CD14-positive monocyte (primary cell): ENCODE measurements at regions not wholly inside any gene's neighbourhood (a gene's known extent, or its start where the extent isn't known, plus 50 kb on each side); places are given as distances from the start of the nearest gene placed in this dataset.

Experiments used
- DNase-seq, 3 donors: peaks; one replicate each; pipeline ENCODE4 v3.0.0-alpha.2; 2011 to 2022
- H2AFZ ChIP-seq: 2 replicates; pipeline ENCODE4 v1.6.0; 2012; ENCODE audit warnings: mild to moderate bottlenecking, low read depth, low read length, inconsistent platforms; ENCODE audit not compliant: insufficient read depth, poor library complexity, severe bottlenecking
- H3K27ac ChIP-seq, 2 donors: 1 replicate in 1 of 2; 2 replicates in 1 of 2; pipeline ENCODE4 v1.5.1; 2012 to 2013; ENCODE audit warnings: low read length in 2 of 2, control low read depth in 1 of 2, inconsistent platforms in 1 of 2, low read depth in 1 of 2, mild to moderate bottlenecking in 1 of 2
- H3K27me3 ChIP-seq, 2 donors: one replicate each; pipeline versions ENCODE4 v1.6.0 to v1.6.1; 2011 to 2013; ENCODE audit warnings: low read length in 2 of 2; ENCODE audit not compliant: control insufficient read depth in 2 of 2, insufficient read depth in 2 of 2
- H3K36me3 ChIP-seq, 2 donors: replicated peaks in 1 of 2; 1 replicate in 1 of 2; 2 replicates in 1 of 2; pipeline versions ENCODE4 v1.5.1 to v1.6.1; 2012 to 2013; ENCODE audit warnings: low read length in 2 of 2, control low read depth in 1 of 2, inconsistent platforms in 1 of 2, mild to moderate bottlenecking in 1 of 2; ENCODE audit not compliant: insufficient read depth in 2 of 2, control insufficient read depth in 1 of 2
- H3K4me1 ChIP-seq, 2 donors: 1 replicate in 1 of 2; 2 replicates in 1 of 2; pipeline versions ENCODE4 v1.5.1 to v1.6.1; 2012 to 2013; ENCODE audit warnings: low read length in 2 of 2, control low read depth in 1 of 2, inconsistent platforms in 1 of 2, mild to moderate bottlenecking in 1 of 2, moderate library complexity in 1 of 2; ENCODE audit not compliant: insufficient read depth in 2 of 2, control insufficient read depth in 1 of 2
- H3K4me2 ChIP-seq: replicated peaks from 2 replicates; pipeline ENCODE3; 2012; ENCODE audit warnings: low read length, moderate library complexity, mild to moderate bottlenecking; ENCODE audit not compliant: poor library complexity, severe bottlenecking; ENCODE audit errors: extremely low read depth
- H3K4me3 ChIP-seq, 3 experiments: fragments of 200-600 bp in 1 of 3; sonication (generic) in 1 of 3; replicated peaks in 1 of 3; 1 replicate in 2 of 3; 2 replicates in 1 of 3; pipeline ENCODE4 v1.5.1; 2011 to 2013; ENCODE audit warnings: low read length in 3 of 3, mild to moderate bottlenecking in 3 of 3, control low read depth in 2 of 3, low read depth in 2 of 3, inconsistent platforms in 1 of 3, moderate library complexity in 1 of 3
- H3K79me2 ChIP-seq: 2 replicates; pipeline ENCODE4 v1.6.0; 2012; ENCODE audit warnings: mild to moderate bottlenecking, control low read depth, inconsistent platforms, low read length, moderate library complexity; ENCODE audit not compliant: insufficient read depth
- H3K9ac ChIP-seq: 2 replicates; pipeline ENCODE4 v1.6.0; 2017; ENCODE audit warnings: low read length, mild to moderate bottlenecking; ENCODE audit not compliant: insufficient read depth, poor library complexity, severe bottlenecking
- H3K9me3 ChIP-seq, 2 donors: replicated peaks in 1 of 2; 1 replicate in 1 of 2; 2 replicates in 1 of 2; pipeline versions ENCODE4 v1.5.1 to v1.6.1; 2012 to 2013; ENCODE audit warnings: low read length in 2 of 2, control low read depth in 1 of 2; ENCODE audit not compliant: control insufficient read depth in 1 of 2, insufficient read depth in 1 of 2
- H4K20me1 ChIP-seq: 2 replicates; pipeline ENCODE4 v1.6.0; 2012; ENCODE audit warnings: mild to moderate bottlenecking, low read length, control low read depth, moderate library complexity; ENCODE audit not compliant: insufficient read depth
- H3K27ac Mint-ChIP-seq, 7 donors: one replicate each; pipeline ENCODE4 v1.8.0; 2020; ENCODE audit warnings: mild to moderate bottlenecking in 7 of 7, mixed read lengths in 7 of 7, moderate library complexity in 6 of 7, inconsistent platforms in 2 of 7
- H3K27me3 Mint-ChIP-seq, 3 donors: one replicate each; pipeline ENCODE4 v1.8.0; 2021 to 2022; ENCODE audit warnings: low read depth in 3 of 3, mild to moderate bottlenecking in 3 of 3, mixed read lengths in 3 of 3, moderate library complexity in 3 of 3, inconsistent platforms in 1 of 3
- H3K36me3 Mint-ChIP-seq, 2 donors: one replicate each; pipeline ENCODE4 v1.8.0; 2020; ENCODE audit warnings: mixed read lengths in 2 of 2, inconsistent platforms in 1 of 2, mild to moderate bottlenecking in 1 of 2
- H3K4me1 Mint-ChIP-seq: one replicate; pipeline ENCODE4 v1.8.0; 2020; ENCODE audit warnings: mild to moderate bottlenecking, mixed read lengths
- H3K4me3 Mint-ChIP-seq, 2 donors: one replicate each; pipeline ENCODE4 v1.8.0; 2020; ENCODE audit warnings: mild to moderate bottlenecking in 2 of 2, mixed read lengths in 2 of 2, moderate library complexity in 1 of 2
- H3K9me3 Mint-ChIP-seq, 7 donors: one replicate each; pipeline ENCODE4 v1.8.0; 2020 to 2022; ENCODE audit warnings: mixed read lengths in 7 of 7, mild to moderate bottlenecking in 6 of 7, moderate library complexity in 6 of 7, inconsistent platforms in 2 of 7
- CTCF ChIP-seq: fragments of 200-600 bp; IDR thresholded peaks from one replicate; pipeline ENCODE4 v1.8.0; 2022; ENCODE audit warnings: antibody characterized with exemption, mild to moderate bottlenecking
- WGBS: methylation state at CpG from one replicate; pipeline ENCODE4 v1.1.5; 2013; ENCODE audit warnings: missing lambda C conversion rate; ENCODE audit not compliant: insufficient coverage; 5-methylcytosine and 5-hydroxymethylcytosine counted together
- intact Hi-C, 2 donors: fragments of 100-400 bp; cut with micrococcal nuclease; formaldehyde crosslinking; loops; one replicate each; pipeline versions ENCODE4 v1.15.0 to v1.15.1; 2023

GRCh38 chrX:76987381-76987780 is 459.8 kb upstream of the FGF16 start:
- H3K4me1 ChIP-seq: no peaks in the 10 kb centered on the region
- intact Hi-C loops: no loop called here
- peaks cover 12 to 20% of the 10 kb centered on the region in 2 donors for H3K9me3 ChIP-seq
- H3K4me3 ChIP-seq: no peak overlapping the region
- Mint-ChIP-seq H3K27me3 (no peaks in the 10 kb centered on the region), H3K27ac (no peak overlapping the region), H3K4me3 (no peak overlapping the region), H3K4me1 (no peaks in the 10 kb centered on the region), H3K9me3 (peaks cover 0 to 13% (median 10%) of the 10 kb centered on the region in 7 donors), H3K36me3 (no peaks in the 10 kb centered on the region)
- no peaks in the 10 kb centered on the region for H4K20me1 ChIP-seq
- no peak for TF ChIP-seq CTCF
- no peak overlapping the region for H3K27ac ChIP-seq
- H3K79me2 ChIP-seq: no peaks in the 10 kb centered on the region
- no CpG with 5 or more reads among the region's 4 CpGs for WGBS
- no peak overlapping the region for H3K4me2 ChIP-seq
- no peak overlapping the region for H2AFZ ChIP-seq
- no peak overlapping the region for H3K9ac ChIP-seq
- no peaks in the 10 kb centered on the region for H3K27me3 ChIP-seq
- no peak for DNase-seq
- H3K36me3 ChIP-seq: no peaks in the 10 kb centered on the region

GRCh38 chrX:76996641-76997040 is 450.5 kb upstream of the FGF16 start:
- no peak overlapping the region for H3K27ac Mint-ChIP-seq
- no peak overlapping the region for H3K27ac ChIP-seq
- H3K4me1 ChIP-seq: no peaks in the 10 kb centered on the region
- H3K4me3 ChIP-seq: no peak overlapping the region
- no peaks in the 10 kb centered on the region for H4K20me1 ChIP-seq
- no peaks in the 10 kb centered on the region for H3K79me2 ChIP-seq
- no peak overlapping the region for H2AFZ ChIP-seq
- intact Hi-C loops: no loop called here
- H3K36me3 ChIP-seq: no peaks in the 10 kb centered on the region
- peaks cover 2 to 31% (median 6%) of the 10 kb centered on the region in 7 donors for H3K9me3 Mint-ChIP-seq
- H3K9me3 ChIP-seq: peaks cover 0 to 9% of the 10 kb centered on the region in 2 donors
- 100% methylated on average over 2 of the region's 9 CpGs for WGBS
- no peak for DNase-seq
- no peaks in the 10 kb centered on the region for H3K4me1 Mint-ChIP-seq
- H3K27me3 ChIP-seq: no peaks in the 10 kb centered on the region
- no peak overlapping the region for H3K9ac ChIP-seq
- no peak for TF ChIP-seq CTCF
- H3K4me2 ChIP-seq: no peak overlapping the region
- no peaks in the 10 kb centered on the region for H3K36me3 Mint-ChIP-seq
- H3K27me3 Mint-ChIP-seq: peaks cover 0 to 1% (median 1%) of the 10 kb centered on the region in 3 donors
- no peak overlapping the region for H3K4me3 Mint-ChIP-seq
